WTC11 (cell line): ENCODE measurements at regions not wholly inside any gene's neighbourhood (a gene's known extent, or its start where the extent isn't known, plus 50 kb on each side); places are given as distances from the start of the nearest gene placed in this dataset.

ENCODE experiments used
- ATAC-seq: fragments of 200-7000 bp; cut with Tn5 transposase; 2 replicates; pipeline ENCODE4 v1.10.0; 2021; ENCODE audit warnings: mild to moderate bottlenecking, moderate library complexity
- CTCF ChIA-PET: fragments of 300-600 bp; sonication (Branson Sonifier 250); formaldehyde crosslinking; loops from one replicate; lab custom pipeline; 2021; ENCODE audit warnings: antibody characterized with exemption; lab: Charles Lee
- POLR2A ChIA-PET: fragments of 350-600 bp; sonication (Branson Sonifier 250); formaldehyde crosslinking; loops from one replicate; lab custom pipeline; 2021; ENCODE audit warnings: antibody characterized with exemption; lab: Charles Lee
- DNase-seq: peaks from one replicate; pipeline ENCODE4 v3.0.0; 2021; ENCODE audit warnings: low spot score
- H3K27ac Mint-ChIP-seq: 2 replicates; pipeline ENCODE4 v1.8.0; 2021; ENCODE audit warnings: mixed read lengths
- H3K27me3 Mint-ChIP-seq: 2 replicates; pipeline ENCODE4 v1.8.0; 2021; ENCODE audit warnings: low read depth, mild to moderate bottlenecking, moderate library complexity, mixed read lengths
- H3K36me3 Mint-ChIP-seq: 2 replicates; pipeline ENCODE4 v1.8.0; 2021; ENCODE audit warnings: mixed read lengths
- H3K4me1 Mint-ChIP-seq: 2 replicates; pipeline ENCODE4 v1.8.0; 2022; ENCODE audit warnings: mixed read lengths
- H3K4me3 Mint-ChIP-seq: 2 replicates; pipeline ENCODE4 v1.8.0; 2021; ENCODE audit warnings: mild to moderate bottlenecking, moderate library complexity, mixed read lengths
- H3K9me3 Mint-ChIP-seq: 2 replicates; pipeline ENCODE4 v1.8.0; 2021; ENCODE audit warnings: mixed read lengths
- ETV6 ChIP-seq: sonication (generic); formaldehyde crosslinking; IDR thresholded peaks from 2 replicates; pipeline ENCODE4 v1.8.1; 2022; ENCODE audit warnings: mild to moderate bottlenecking, missing genetic modification reagents
- IRF1 ChIP-seq: sonication (generic); formaldehyde crosslinking; IDR thresholded peaks from 2 replicates; pipeline ENCODE4 v1.8.0; 2023; ENCODE audit warnings: missing genetic modification reagents
- JUN ChIP-seq: sonication (generic); formaldehyde crosslinking; IDR thresholded peaks from 2 replicates; pipeline ENCODE4 v1.8.0; 2023; ENCODE audit warnings: mild to moderate bottlenecking, missing genetic modification reagents
- KAT7 ChIP-seq: sonication (generic); formaldehyde crosslinking; IDR thresholded peaks from 2 replicates; pipeline ENCODE4 v1.8.1; 2023; ENCODE audit warnings: missing genetic modification reagents, mild to moderate bottlenecking, borderline replicate concordance
- NR3C1 ChIP-seq: sonication (generic); formaldehyde crosslinking; conservative IDR thresholded peaks from 2 replicates; pipeline ENCODE4 v1.8.1; 2023; ENCODE audit warnings: low read depth, mild to moderate bottlenecking, missing genetic modification reagents
- TEAD4 ChIP-seq: sonication (generic); formaldehyde crosslinking; IDR thresholded peaks from 2 replicates; pipeline ENCODE4 v1.8.0; 2022; ENCODE audit warnings: mild to moderate bottlenecking, missing genetic modification reagents
- TP53 ChIP-seq: sonication (generic); formaldehyde crosslinking; IDR thresholded peaks from 2 replicates; pipeline ENCODE4 v1.8.1; 2023; ENCODE audit warnings: mild to moderate bottlenecking, missing genetic modification reagents
- ZNF219 ChIP-seq: sonication (generic); formaldehyde crosslinking; IDR thresholded peaks from 2 replicates; pipeline ENCODE4 v1.8.0; 2023; ENCODE audit warnings: missing genetic modification reagents, mild to moderate bottlenecking, borderline replicate concordance
- ZNF232 ChIP-seq: sonication (generic); formaldehyde crosslinking; IDR thresholded peaks from 2 replicates; pipeline ENCODE4 v1.8.0; 2022; ENCODE audit warnings: mild to moderate bottlenecking, missing genetic modification reagents
- ZNF263 ChIP-seq: sonication (generic); formaldehyde crosslinking; IDR thresholded peaks from 2 replicates; pipeline ENCODE4 v1.8.1; 2022; ENCODE audit warnings: low read depth, mild to moderate bottlenecking, moderate library complexity, missing genetic modification reagents
- ZNF281 ChIP-seq: sonication (generic); formaldehyde crosslinking; IDR thresholded peaks from 2 replicates; pipeline ENCODE4 v1.8.0; 2023; ENCODE audit warnings: mild to moderate bottlenecking, missing genetic modification reagents
- ZNF317 ChIP-seq: sonication (generic); formaldehyde crosslinking; IDR thresholded peaks from 2 replicates; pipeline ENCODE4 v1.8.1; 2023; ENCODE audit warnings: low read depth, mild to moderate bottlenecking, moderate library complexity, missing genetic modification reagents, borderline replicate concordance
- TF ChIP-seq, protein P1 (sequence below): sonication (generic); formaldehyde crosslinking; IDR thresholded peaks from 2 replicates; pipeline ENCODE4 v1.8.0; 2022; ENCODE audit warnings: mild to moderate bottlenecking, missing genetic modification reagents
- TF ChIP-seq, protein P2 (sequence below): sonication (generic); formaldehyde crosslinking; IDR thresholded peaks from 2 replicates; pipeline ENCODE4 v1.8.0; 2022; ENCODE audit warnings: missing genetic modification reagents
- TF ChIP-seq, protein P3 (sequence below): fragments of 250-450 bp; sonication (Bioruptor Pico); IDR thresholded peaks from 2 replicates; pipeline ENCODE4 v1.9.0; 2021; ENCODE audit warnings: mild to moderate bottlenecking, borderline replicate concordance

GRCh38 chr22:48706934-48707762, 1120.5 kb downstream of the BRD1 start:
- CTCF ChIA-PET, result no interaction called here
- no peak for ATAC-seq

GRCh38 chr22:48705917-48706605, 1121.6 kb downstream of the BRD1 start:
- DNase-seq (peak; percentile 4), ATAC-seq (no peak)
- 0 out of 2 replicates have a peak, but pooled peaks cover 3% of the 10 kb centered on the region for H3K4me1 Mint-ChIP-seq
- no peaks in the 10 kb centered on the region for H3K27me3 Mint-ChIP-seq
- ChIA-PET CTCF (no interaction called here), POLR2A (no interaction called here)
- H3K27ac Mint-ChIP-seq, result no peak overlapping the region
- no peak for TF ChIP-seq ETV6
- TF ChIP-seq JUN, result no peak
- TF ChIP-seq, protein P1, sequence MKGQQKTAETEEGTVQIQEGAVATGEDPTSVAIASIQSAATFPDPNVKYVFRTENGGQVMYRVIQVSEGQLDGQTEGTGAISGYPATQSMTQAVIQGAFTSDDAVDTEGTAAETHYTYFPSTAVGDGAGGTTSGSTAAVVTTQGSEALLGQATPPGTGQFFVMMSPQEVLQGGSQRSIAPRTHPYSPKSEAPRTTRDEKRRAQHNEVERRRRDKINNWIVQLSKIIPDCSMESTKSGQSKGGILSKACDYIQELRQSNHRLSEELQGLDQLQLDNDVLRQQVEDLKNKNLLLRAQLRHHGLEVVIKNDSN (CRISPR knock-in tag), result no peak
- no peak for TF ChIP-seq ZNF281 (CRISPR knock-in tag)
- TF ChIP-seq ZNF219 (CRISPR knock-in tag), result no peak
- TF ChIP-seq, protein P2, sequence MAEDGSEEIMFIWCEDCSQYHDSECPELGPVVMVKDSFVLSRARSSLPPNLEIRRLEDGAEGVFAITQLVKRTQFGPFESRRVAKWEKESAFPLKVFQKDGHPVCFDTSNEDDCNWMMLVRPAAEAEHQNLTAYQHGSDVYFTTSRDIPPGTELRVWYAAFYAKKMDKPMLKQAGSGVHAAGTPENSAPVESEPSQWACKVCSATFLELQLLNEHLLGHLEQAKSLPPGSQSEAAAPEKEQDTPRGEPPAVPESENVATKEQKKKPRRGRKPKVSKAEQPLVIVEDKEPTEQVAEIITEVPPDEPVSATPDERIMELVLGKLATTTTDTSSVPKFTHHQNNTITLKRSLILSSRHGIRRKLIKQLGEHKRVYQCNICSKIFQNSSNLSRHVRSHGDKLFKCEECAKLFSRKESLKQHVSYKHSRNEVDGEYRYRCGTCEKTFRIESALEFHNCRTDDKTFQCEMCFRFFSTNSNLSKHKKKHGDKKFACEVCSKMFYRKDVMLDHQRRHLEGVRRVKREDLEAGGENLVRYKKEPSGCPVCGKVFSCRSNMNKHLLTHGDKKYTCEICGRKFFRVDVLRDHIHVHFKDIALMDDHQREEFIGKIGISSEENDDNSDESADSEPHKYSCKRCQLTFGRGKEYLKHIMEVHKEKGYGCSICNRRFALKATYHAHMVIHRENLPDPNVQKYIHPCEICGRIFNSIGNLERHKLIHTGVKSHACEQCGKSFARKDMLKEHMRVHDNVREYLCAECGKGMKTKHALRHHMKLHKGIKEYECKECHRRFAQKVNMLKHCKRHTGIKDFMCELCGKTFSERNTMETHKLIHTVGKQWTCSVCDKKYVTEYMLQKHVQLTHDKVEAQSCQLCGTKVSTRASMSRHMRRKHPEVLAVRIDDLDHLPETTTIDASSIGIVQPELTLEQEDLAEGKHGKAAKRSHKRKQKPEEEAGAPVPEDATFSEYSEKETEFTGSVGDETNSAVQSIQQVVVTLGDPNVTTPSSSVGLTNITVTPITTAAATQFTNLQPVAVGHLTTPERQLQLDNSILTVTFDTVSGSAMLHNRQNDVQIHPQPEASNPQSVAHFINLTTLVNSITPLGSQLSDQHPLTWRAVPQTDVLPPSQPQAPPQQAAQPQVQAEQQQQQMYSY, result no peak
- no peak for TF ChIP-seq NR3C1 (CRISPR knock-in tag)
- TF ChIP-seq ZNF232 (CRISPR knock-in tag), result no peak
- TF ChIP-seq TP53 (CRISPR knock-in tag), result no peak
- H3K36me3 Mint-ChIP-seq, result no peaks in the 10 kb centered on the region
- H3K4me3 Mint-ChIP-seq, result no peak overlapping the region
- no peaks in the 10 kb centered on the region for H3K9me3 Mint-ChIP-seq

More at GRCh38 chr22:48706934-48707762, 1120.5 kb downstream of the BRD1 start:
- DNase-seq, result no peak
- Mint-ChIP-seq H3K9me3 (no peaks in the 10 kb centered on the region), H3K27ac (no peak overlapping the region), H3K36me3 (no peaks in the 10 kb centered on the region), H3K4me3 (no peak overlapping the region), H3K27me3 (no peaks in the 10 kb centered on the region), H3K4me1 (0 out of 2 replicates have a peak, but pooled peaks cover 3% of the 10 kb centered on the region)
- TF ChIP-seq ZNF317 (CRISPR knock-in tag) (no peak), KAT7 (no peak), NR3C1 (CRISPR knock-in tag) (no peak), IRF1 (no peak), ZNF263 (CRISPR knock-in tag) (no peak), TEAD4 (CRISPR knock-in tag) (no peak)
- TF ChIP-seq, protein P3, sequence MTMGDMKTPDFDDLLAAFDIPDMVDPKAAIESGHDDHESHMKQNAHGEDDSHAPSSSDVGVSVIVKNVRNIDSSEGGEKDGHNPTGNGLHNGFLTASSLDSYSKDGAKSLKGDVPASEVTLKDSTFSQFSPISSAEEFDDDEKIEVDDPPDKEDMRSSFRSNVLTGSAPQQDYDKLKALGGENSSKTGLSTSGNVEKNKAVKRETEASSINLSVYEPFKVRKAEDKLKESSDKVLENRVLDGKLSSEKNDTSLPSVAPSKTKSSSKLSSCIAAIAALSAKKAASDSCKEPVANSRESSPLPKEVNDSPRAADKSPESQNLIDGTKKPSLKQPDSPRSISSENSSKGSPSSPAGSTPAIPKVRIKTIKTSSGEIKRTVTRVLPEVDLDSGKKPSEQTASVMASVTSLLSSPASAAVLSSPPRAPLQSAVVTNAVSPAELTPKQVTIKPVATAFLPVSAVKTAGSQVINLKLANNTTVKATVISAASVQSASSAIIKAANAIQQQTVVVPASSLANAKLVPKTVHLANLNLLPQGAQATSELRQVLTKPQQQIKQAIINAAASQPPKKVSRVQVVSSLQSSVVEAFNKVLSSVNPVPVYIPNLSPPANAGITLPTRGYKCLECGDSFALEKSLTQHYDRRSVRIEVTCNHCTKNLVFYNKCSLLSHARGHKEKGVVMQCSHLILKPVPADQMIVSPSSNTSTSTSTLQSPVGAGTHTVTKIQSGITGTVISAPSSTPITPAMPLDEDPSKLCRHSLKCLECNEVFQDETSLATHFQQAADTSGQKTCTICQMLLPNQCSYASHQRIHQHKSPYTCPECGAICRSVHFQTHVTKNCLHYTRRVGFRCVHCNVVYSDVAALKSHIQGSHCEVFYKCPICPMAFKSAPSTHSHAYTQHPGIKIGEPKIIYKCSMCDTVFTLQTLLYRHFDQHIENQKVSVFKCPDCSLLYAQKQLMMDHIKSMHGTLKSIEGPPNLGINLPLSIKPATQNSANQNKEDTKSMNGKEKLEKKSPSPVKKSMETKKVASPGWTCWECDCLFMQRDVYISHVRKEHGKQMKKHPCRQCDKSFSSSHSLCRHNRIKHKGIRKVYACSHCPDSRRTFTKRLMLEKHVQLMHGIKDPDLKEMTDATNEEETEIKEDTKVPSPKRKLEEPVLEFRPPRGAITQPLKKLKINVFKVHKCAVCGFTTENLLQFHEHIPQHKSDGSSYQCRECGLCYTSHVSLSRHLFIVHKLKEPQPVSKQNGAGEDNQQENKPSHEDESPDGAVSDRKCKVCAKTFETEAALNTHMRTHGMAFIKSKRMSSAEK (CRISPR knock-in tag), result no peak
- POLR2A ChIA-PET, result no interaction called here
